ENCODE measurements at regions not wholly inside any gene's neighbourhood (a gene's known extent, or its start where the extent isn't known, plus 50 kb on each side); places are given as distances from the start of the nearest gene placed in this dataset.
"Not testable (repeated sequence)": the region's sequence is repeated elsewhere in the genome, so short reads cannot be mapped to it uniquely, and the experiment has no call there.

- Histone ChIP-seq H3K4me3 (ENCODE audit: low read length) (no peak overlapping the region), H3K27ac (ENCODE audit: low read length) (no peak overlapping the region), H3K4me1 (ENCODE audit: control insufficient read depth, low read depth, low read length) (no peaks in the 10 kb centered on the region), H3K36me3 (ENCODE audit: control insufficient read depth, low read depth, low read length) (peaks cover 13% of the 10 kb centered on the region), H3K27me3 (ENCODE audit: control insufficient read depth, insufficient read depth, low read length) (no peaks in the 10 kb centered on the region), H3K9ac (ENCODE audit: low read length) (no peak overlapping the region), H3K9me3 (ENCODE audit: control insufficient read depth, low read depth, low read length) (no peaks in the 10 kb centered on the region)
These were observed 50.5 kb upstream of the CD99 start for GRCh38 chrX:2640436-2641150.

DNA sequence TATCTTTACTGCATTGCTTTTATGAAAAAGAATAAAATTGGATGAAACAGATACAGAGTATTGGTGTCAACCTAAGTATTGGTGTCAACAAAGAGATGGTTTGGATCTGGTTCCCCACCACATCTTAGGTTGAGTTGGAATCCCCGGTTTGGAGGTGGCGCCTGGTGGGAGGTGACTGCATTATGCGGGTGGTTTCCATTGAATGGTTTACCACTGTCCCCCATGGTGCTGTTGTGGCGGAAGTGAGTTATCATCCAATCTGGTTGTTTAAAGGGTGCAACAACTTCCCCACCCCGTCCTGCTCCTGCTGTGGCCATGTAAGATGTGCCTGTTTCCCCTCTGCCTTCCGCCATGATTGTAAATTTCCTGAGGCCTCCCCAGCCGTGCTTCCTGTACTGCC is 52.8 kb upstream of the CD99 start:
- Histone ChIP-seq H3K27me3 (ENCODE audit: control insufficient read depth, insufficient read depth, low read length) (no peaks in the 10 kb centered on the region), H3K4me1 (ENCODE audit: control insufficient read depth, low read depth, low read length) (no peaks in the 10 kb centered on the region), H3K27ac (ENCODE audit: low read length) (no peak overlapping the region), H3K9ac (ENCODE audit: low read length) (no peak overlapping the region), H3K36me3 (ENCODE audit: control insufficient read depth, low read depth, low read length) (peaks cover 13% of the 10 kb centered on the region), H3K9me3 (ENCODE audit: control insufficient read depth, low read depth, low read length) (no peaks in the 10 kb centered on the region), H3K4me3 (ENCODE audit: low read length) (no peak overlapping the region)

GRCh38 chrX:2635342-2635741 is 55.8 kb upstream of the CD99 start:
- no peaks in the 10 kb centered on the region for H3K4me1 ChIP-seq (ENCODE audit: control insufficient read depth, low read depth, low read length)
- no peak overlapping the region for H3K27ac ChIP-seq (ENCODE audit: low read length)
- peaks cover 11% of the 10 kb centered on the region for H3K36me3 ChIP-seq (ENCODE audit: control insufficient read depth, low read depth, low read length)
- no peaks in the 10 kb centered on the region for H3K9me3 ChIP-seq (ENCODE audit: control insufficient read depth, low read depth, low read length)
- H3K27me3 ChIP-seq (ENCODE audit: control insufficient read depth, insufficient read depth, low read length): no peaks in the 10 kb centered on the region
- H3K9ac ChIP-seq (ENCODE audit: low read length): no peak overlapping the region
- H3K4me3 ChIP-seq (ENCODE audit: low read length): no peak overlapping the region

GRCh38 chrX:2632533-2633504 is 58.3 kb upstream of the CD99 start:
- Histone ChIP-seq H3K36me3 (ENCODE audit: control insufficient read depth, low read depth, low read length) (peaks cover 12% of the 10 kb centered on the region), H3K9ac (ENCODE audit: low read length) (no peak overlapping the region), H3K27me3 (ENCODE audit: control insufficient read depth, insufficient read depth, low read length) (no peaks in the 10 kb centered on the region), H3K9me3 (ENCODE audit: control insufficient read depth, low read depth, low read length) (no peaks in the 10 kb centered on the region), H3K27ac (ENCODE audit: low read length) (no peak overlapping the region), H3K4me1 (ENCODE audit: control insufficient read depth, low read depth, low read length) (no peaks in the 10 kb centered on the region), H3K4me3 (ENCODE audit: low read length) (no peak overlapping the region)

DNA sequence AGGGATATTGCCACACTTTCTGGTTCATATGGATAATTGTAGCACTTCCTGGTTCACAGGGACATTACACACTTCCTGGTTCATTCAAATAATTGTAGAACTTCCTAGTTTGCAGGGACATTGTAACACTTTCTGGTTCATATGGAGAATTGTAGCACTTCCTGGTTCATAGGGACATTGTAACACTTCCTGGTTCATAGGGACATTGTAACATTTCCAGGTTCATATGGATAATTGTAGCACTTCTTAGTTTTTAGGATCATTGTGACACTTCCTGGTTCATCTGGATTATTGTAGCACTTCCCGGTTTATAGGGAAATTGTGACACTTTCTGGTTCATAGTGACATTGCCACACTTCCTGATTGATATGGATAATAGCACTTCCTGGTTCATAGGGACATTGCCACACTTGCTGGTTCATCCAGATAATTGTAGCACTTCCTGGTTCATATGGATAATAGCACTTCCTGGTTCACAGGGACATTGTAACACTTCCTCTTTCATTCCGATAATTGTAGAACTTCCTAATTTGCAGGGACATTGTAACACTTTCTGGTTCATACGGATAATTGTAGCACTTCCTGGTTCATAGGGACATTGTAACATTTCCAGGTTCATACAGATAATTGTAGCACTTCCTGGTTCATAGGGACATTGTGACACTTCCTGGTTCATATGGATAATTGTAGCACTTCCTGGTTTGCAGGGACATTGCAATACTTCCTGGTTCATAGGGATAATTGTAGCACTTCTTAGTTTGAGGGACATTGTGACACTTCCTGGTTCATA is 59.2 kb upstream of the CD99 start:
- H3K27ac ChIP-seq (ENCODE audit: low read length): no peak overlapping the region

GRCh38 chrX:2630935-2631742 is 60.0 kb upstream of the CD99 start:
- not testable (repeated sequence) for H3K9me3 ChIP-seq (ENCODE audit: control insufficient read depth, low read depth, low read length); H3K4me3 ChIP-seq (ENCODE audit: low read length)

More for the DNA sequence above, 59.2 kb upstream of the CD99 start:
- Histone ChIP-seq H3K9ac (ENCODE audit: low read length) (no peak overlapping the region), H3K4me3 (ENCODE audit: low read length) (no peak overlapping the region), H3K36me3 (ENCODE audit: control insufficient read depth, low read depth, low read length) (peaks cover 18% of the 10 kb centered on the region), H3K27me3 (ENCODE audit: control insufficient read depth, insufficient read depth, low read length) (no peaks in the 10 kb centered on the region), H3K9me3 (ENCODE audit: control insufficient read depth, low read depth, low read length) (no peaks in the 10 kb centered on the region), H3K4me1 (ENCODE audit: control insufficient read depth, low read depth, low read length) (no peaks in the 10 kb centered on the region)

GRCh38 chrX:2630008-2630934 is 60.8 kb upstream of the CD99 start:
- not testable (repeated sequence) for H3K9ac ChIP-seq (ENCODE audit: low read length); H3K4me3 ChIP-seq (ENCODE audit: low read length); H3K27ac ChIP-seq (ENCODE audit: low read length)

More at GRCh38 chrX:2630935-2631742, 60.0 kb upstream of the CD99 start:
- H3K4me1 ChIP-seq (ENCODE audit: control insufficient read depth, low read depth, low read length); H3K27ac ChIP-seq (ENCODE audit: low read length); H3K27me3 ChIP-seq (ENCODE audit: control insufficient read depth, insufficient read depth, low read length); H3K9ac ChIP-seq (ENCODE audit: low read length): not testable (repeated sequence)
- H3K36me3 ChIP-seq (ENCODE audit: control insufficient read depth, low read depth, low read length): peaks cover 18% of the 10 kb centered on the region

DNA sequence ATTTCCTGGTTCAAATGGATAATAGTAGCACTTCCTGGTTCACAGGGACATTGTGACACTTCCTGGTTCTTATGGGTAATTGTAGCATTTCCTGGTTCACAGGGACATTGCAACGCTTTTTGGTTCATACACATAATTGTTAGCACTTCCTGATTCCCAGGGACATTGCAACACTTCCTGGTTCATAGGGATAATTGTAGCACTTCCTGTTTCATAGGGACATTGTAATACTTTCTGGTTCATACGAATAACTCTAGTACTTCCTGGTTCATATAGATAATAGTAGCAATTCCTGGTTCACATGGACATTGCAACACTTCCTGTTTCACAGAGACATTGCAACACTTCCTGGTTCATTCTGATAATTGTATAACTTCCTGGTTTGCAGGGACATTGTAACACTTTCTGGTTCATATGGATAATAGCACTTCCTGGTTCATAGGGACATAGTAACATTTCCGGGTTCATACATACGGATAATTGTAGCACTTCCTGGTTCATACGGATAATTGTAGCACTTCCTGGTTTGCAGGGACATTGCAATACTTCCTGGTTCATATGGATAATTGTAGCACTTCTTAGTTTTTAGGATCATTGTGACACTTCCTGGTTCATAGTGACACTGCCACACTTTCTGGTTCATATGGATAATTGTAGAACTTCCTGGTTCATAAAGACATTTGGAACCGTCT is 61.6 kb upstream of the CD99 start:
- Histone ChIP-seq H3K4me1 (ENCODE audit: control insufficient read depth, low read depth, low read length) (no peaks in the 10 kb centered on the region), H3K4me3 (ENCODE audit: low read length) (no peak overlapping the region), H3K27me3 (ENCODE audit: control insufficient read depth, insufficient read depth, low read length) (no peaks in the 10 kb centered on the region), H3K9me3 (ENCODE audit: control insufficient read depth, low read depth, low read length) (no peaks in the 10 kb centered on the region), H3K36me3 (ENCODE audit: control insufficient read depth, low read depth, low read length) (peaks cover 18% of the 10 kb centered on the region), H3K27ac (ENCODE audit: low read length) (no peak overlapping the region), H3K9ac (ENCODE audit: low read length) (no peak overlapping the region)

More at GRCh38 chrX:2630008-2630934, 60.8 kb upstream of the CD99 start:
- not testable (repeated sequence) for H3K9me3 ChIP-seq (ENCODE audit: control insufficient read depth, low read depth, low read length); H3K27me3 ChIP-seq (ENCODE audit: control insufficient read depth, insufficient read depth, low read length); H3K4me1 ChIP-seq (ENCODE audit: control insufficient read depth, low read depth, low read length)
- H3K36me3 ChIP-seq (ENCODE audit: control insufficient read depth, low read depth, low read length): peaks cover 18% of the 10 kb centered on the region

- Histone ChIP-seq H3K4me3 (ENCODE audit: low read length) (no peak overlapping the region), H3K4me1 (ENCODE audit: control insufficient read depth, low read depth, low read length) (no peaks in the 10 kb centered on the region), H3K36me3 (ENCODE audit: control insufficient read depth, low read depth, low read length) (peaks cover 21% of the 10 kb centered on the region), H3K9me3 (ENCODE audit: control insufficient read depth, low read depth, low read length) (no peaks in the 10 kb centered on the region), H3K27me3 (ENCODE audit: control insufficient read depth, insufficient read depth, low read length) (no peaks in the 10 kb centered on the region), H3K9ac (ENCODE audit: low read length) (no peak overlapping the region), H3K27ac (ENCODE audit: low read length) (no peak overlapping the region)
These were observed 62.3 kb upstream of the CD99 start for GRCh38 chrX:2628751-2629315.
